ENCODE measurements at regions not wholly inside any gene's neighbourhood (a gene's known extent, or its start where the extent isn't known, plus 50 kb on each side); places are given as distances from the start of the nearest gene placed in this dataset.

DNA sequence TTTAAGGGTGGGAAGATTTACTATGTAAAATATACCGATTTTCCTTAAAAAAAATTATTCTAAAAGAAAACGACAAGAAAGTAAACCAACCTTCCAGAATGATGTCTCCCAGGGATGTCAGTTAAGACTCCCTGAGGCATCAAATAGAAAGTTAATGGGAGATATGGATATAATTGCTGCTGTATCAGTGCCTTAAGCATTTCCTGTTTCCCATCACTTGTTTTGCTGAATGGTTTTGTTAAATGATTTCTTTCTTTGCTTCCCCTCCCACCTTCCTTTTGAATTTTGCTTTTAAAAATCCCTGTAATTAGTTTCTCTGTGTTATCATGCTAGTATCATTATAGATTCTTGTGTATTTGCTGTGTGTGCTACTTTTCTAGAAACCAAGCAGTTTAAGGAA is 154.3 kb upstream of the CWC22 start:
- TF ChIP-seq, protein P1, sequence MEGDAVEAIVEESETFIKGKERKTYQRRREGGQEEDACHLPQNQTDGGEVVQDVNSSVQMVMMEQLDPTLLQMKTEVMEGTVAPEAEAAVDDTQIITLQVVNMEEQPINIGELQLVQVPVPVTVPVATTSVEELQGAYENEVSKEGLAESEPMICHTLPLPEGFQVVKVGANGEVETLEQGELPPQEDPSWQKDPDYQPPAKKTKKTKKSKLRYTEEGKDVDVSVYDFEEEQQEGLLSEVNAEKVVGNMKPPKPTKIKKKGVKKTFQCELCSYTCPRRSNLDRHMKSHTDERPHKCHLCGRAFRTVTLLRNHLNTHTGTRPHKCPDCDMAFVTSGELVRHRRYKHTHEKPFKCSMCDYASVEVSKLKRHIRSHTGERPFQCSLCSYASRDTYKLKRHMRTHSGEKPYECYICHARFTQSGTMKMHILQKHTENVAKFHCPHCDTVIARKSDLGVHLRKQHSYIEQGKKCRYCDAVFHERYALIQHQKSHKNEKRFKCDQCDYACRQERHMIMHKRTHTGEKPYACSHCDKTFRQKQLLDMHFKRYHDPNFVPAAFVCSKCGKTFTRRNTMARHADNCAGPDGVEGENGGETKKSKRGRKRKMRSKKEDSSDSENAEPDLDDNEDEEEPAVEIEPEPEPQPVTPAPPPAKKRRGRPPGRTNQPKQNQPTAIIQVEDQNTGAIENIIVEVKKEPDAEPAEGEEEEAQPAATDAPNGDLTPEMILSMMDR (IDR thresholded peaks at IDR 0.05; ENCODE audit: poor library complexity, severe bottlenecking), result no peak
- no peak for TF ChIP-seq MXI1 (conservative IDR thresholded peaks at IDR 0.05; ENCODE audit: poor library complexity, severe bottlenecking)
- no peak for TF ChIP-seq RAD21 (conservative IDR thresholded peaks at IDR 0.05)
- TF ChIP-seq POLR2AphosphoS5 (IDR thresholded peaks at IDR 0.05), result no peak
- no peak for TF ChIP-seq EZH2 (IDR thresholded peaks at IDR 0.05; ENCODE audit: borderline replicate concordance, insufficient read depth, low read length, poor library complexity, severe bottlenecking)

Measured in neural cell (in vitro differentiated cells).